ENCODE measurements at regions not wholly inside any gene's neighbourhood (a gene's known extent, or its start where the extent isn't known, plus 50 kb on each side); places are given as distances from the start of the nearest gene placed in this dataset.

DNA sequence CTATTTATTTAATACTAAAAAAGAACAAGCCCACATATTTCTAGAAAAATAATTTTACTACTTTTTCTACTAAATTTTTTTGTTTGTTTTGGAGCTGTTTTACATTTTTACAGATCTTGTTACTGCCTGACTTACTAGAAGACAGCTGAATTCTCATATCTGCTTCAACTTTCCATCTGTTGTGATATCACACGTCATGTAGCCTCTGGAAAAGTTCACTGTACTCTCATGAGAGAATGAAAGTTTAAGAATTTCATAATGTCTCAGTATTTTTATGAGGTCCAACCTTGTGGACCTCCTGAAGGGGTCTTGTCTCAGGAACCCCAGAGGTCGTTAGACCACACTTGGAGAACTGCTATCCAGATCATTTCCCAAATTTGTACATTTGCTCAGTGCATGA, 81.7 kb upstream of the MTHFD1L start (continued):
- TF ChIP-seq ZNF707 (CRISPR knock-in tag; conservative IDR thresholded peaks at IDR 0.05) (no peak), MTF1 (CRISPR knock-in tag; IDR thresholded peaks at IDR 0.05; ENCODE audit: borderline replicate concordance) (no peak), HNRNPL (IDR thresholded peaks at IDR 0.05; ENCODE audit: low read depth, low read length) (no peak)
- TF ChIP-seq, protein P1, sequence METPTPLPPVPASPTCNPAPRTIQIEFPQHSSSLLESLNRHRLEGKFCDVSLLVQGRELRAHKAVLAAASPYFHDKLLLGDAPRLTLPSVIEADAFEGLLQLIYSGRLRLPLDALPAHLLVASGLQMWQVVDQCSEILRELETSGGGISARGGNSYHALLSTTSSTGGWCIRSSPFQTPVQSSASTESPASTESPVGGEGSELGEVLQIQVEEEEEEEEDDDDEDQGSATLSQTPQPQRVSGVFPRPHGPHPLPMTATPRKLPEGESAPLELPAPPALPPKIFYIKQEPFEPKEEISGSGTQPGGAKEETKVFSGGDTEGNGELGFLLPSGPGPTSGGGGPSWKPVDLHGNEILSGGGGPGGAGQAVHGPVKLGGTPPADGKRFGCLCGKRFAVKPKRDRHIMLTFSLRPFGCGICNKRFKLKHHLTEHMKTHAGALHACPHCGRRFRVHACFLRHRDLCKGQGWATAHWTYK (CRISPR knock-in tag; IDR thresholded peaks at IDR 0.05), result no peak

DNA sequence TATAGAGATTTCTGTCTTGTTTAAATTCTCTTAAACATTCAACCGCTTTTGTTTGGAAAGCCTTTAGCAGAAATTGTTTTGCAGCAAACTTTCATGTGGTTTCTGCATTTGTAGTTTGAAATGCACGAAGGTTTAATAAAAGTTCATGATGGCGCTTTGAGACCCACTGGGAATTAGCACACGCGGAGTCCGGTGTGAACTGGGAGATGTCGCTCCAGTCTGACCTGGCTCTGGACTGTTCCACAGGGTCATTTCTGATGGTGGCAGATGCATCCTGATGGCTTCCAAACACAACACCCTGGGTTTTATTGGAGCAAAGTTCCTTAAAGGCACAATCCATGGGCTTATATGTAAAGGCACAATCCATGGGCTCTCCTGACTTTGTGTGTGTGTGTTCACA, 78.1 kb upstream of the MTHFD1L start:
- Histone ChIP-seq H3K27me3 (ENCODE audit: control insufficient read depth in 2 of 2, insufficient read depth in 2 of 2, low read length in 2 of 2) (peaks cover 11 to 35% of the 10 kb centered on the region in 2 experiments), H3K4me3 (no peak overlapping the region), H3K9me3 (replicated peaks; ENCODE audit: control insufficient read depth, insufficient read depth, low read depth, low read length) (no peaks in the 10 kb centered on the region), H2AFZ (ENCODE audit: low read depth, low read length) (no peak overlapping the region), H3K9me1 (ENCODE audit: control insufficient read depth, insufficient read depth, low read length) (no peaks in the 10 kb centered on the region), H3K4me2 (ENCODE audit: insufficient read depth, low read length) (no peak overlapping the region), H3K27ac (ENCODE audit: extremely low read depth, low read depth, low read length) (no peak overlapping the region), H3K9ac (ENCODE audit: insufficient read depth in 1 of 2, low read depth in 2 of 2, low read length in 2 of 2) (no peak overlapping the region), H4K20me1 (replicated peaks; ENCODE audit: control insufficient read depth, insufficient read depth, low read length) (no peaks in the 10 kb centered on the region), H3K79me2 (ENCODE audit: control insufficient read depth, insufficient read depth, low read length) (no peaks in the 10 kb centered on the region), H3K36me3 (ENCODE audit: control insufficient read depth, insufficient read depth, low read length) (no peaks in the 10 kb centered on the region), H3K4me1 (replicated peaks in 1 of 2; ENCODE audit: control insufficient read depth in 2 of 2, insufficient read depth in 2 of 2, low read length in 2 of 2) (no peaks in the 10 kb centered on the region)
- no peak for TF ChIP-seq PRMT5 (CRISPR knock-in tag; IDR thresholded peaks at IDR 0.05)
- no peak for TF ChIP-seq CBFA2T2 (conservative IDR thresholded peaks at IDR 0.05)
- TF ChIP-seq, protein P2, sequence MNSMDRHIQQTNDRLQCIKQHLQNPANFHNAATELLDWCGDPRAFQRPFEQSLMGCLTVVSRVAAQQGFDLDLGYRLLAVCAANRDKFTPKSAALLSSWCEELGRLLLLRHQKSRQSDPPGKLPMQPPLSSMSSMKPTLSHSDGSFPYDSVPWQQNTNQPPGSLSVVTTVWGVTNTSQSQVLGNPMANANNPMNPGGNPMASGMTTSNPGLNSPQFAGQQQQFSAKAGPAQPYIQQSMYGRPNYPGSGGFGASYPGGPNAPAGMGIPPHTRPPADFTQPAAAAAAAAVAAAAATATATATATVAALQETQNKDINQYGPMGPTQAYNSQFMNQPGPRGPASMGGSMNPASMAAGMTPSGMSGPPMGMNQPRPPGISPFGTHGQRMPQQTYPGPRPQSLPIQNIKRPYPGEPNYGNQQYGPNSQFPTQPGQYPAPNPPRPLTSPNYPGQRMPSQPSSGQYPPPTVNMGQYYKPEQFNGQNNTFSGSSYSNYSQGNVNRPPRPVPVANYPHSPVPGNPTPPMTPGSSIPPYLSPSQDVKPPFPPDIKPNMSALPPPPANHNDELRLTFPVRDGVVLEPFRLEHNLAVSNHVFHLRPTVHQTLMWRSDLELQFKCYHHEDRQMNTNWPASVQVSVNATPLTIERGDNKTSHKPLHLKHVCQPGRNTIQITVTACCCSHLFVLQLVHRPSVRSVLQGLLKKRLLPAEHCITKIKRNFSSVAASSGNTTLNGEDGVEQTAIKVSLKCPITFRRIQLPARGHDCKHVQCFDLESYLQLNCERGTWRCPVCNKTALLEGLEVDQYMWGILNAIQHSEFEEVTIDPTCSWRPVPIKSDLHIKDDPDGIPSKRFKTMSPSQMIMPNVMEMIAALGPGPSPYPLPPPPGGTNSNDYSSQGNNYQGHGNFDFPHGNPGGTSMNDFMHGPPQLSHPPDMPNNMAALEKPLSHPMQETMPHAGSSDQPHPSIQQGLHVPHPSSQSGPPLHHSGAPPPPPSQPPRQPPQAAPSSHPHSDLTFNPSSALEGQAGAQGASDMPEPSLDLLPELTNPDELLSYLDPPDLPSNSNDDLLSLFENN (IDR thresholded peaks at IDR 0.05; ENCODE audit: low read depth in 2 of 2, low read length in 2 of 2), result no peak
- TF ChIP-seq NCOA6 (IDR thresholded peaks at IDR 0.05), result no peak
- no peak for TF ChIP-seq EWSR1 (IDR thresholded peaks at IDR 0.05; ENCODE audit: borderline replicate concordance, low read depth, partially characterized antibody)
- no peak for TF ChIP-seq TAF7 (tag; IDR thresholded peaks at IDR 0.05)
- TF ChIP-seq, protein P3, sequence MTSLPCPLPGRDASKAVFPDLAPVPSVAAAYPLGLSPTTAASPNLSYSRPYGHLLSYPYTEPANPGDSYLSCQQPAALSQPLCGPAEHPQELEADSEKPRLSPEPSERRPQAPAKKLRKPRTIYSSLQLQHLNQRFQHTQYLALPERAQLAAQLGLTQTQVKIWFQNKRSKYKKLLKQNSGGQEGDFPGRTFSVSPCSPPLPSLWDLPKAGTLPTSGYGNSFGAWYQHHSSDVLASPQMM (CRISPR knock-in tag; IDR thresholded peaks at IDR 0.05), result no peak
- TF ChIP-seq FOXJ3 (CRISPR knock-in tag; IDR thresholded peaks at IDR 0.05), result no peak
- TF ChIP-seq FOXK2 (conservative IDR thresholded peaks at IDR 0.05 in 1 of 2, IDR thresholded peaks at IDR 0.05 in 1 of 2; ENCODE audit: low read depth in 2 of 2), result no peak
- intact Hi-C loops (cut with micrococcal nuclease), result no loop called here
- ATAC-seq (no peak), FAIRE-seq (no peak), DNase-seq (ENCODE audit: extremely low read depth in 1 of 4, low spot score in 3 of 4) (no peak)
- WGBS (ENCODE audit: insufficient coverage, low coverage, missing lambda C conversion rate), result 26% methylated on average over 7 of the region's 7 CpGs
- in situ Hi-C loops (cut with MboI), result no loop called here
- BruUV-seq (replicated peaks), result no TSS peak
- ChIA-PET CTCF (ENCODE audit: low intra/inter-chr PET ratio) (no interaction called here), POLR2A (interaction anchor here (0.6 to 1.0 kb wide), 2 partner anchors 9 to 271 kb away, joined by 3 to 4 read pairs; no protein-coding TSS in a partner anchor)
